T-helper 9 cell (primary cell): ENCODE measurements at regions not wholly inside any gene's neighbourhood (a gene's known extent, or its start where the extent isn't known, plus 50 kb on each side); places are given as distances from the start of the nearest gene placed in this dataset.
"Not testable (repeated sequence)": the region's sequence is repeated elsewhere in the genome, so short reads cannot be mapped to it uniquely, and the experiment has no call there.

Source experiments
- DNase-seq: peaks from one replicate; pipeline ENCODE4 v3.0.0-alpha.2; 2020

GRCh38 chr10:78096486-78096885 lies 62.8 kb downstream of the RPS24 start:
- not testable (repeated sequence) for DNase-seq

GRCh38 chr10:78102593-78102992 lies 68.9 kb downstream of the RPS24 start:
- not testable (repeated sequence) for DNase-seq

- no peak for DNase-seq
Observed at GRCh38 chr10:78109210-78109609, 75.5 kb downstream of the RPS24 start.

DNA sequence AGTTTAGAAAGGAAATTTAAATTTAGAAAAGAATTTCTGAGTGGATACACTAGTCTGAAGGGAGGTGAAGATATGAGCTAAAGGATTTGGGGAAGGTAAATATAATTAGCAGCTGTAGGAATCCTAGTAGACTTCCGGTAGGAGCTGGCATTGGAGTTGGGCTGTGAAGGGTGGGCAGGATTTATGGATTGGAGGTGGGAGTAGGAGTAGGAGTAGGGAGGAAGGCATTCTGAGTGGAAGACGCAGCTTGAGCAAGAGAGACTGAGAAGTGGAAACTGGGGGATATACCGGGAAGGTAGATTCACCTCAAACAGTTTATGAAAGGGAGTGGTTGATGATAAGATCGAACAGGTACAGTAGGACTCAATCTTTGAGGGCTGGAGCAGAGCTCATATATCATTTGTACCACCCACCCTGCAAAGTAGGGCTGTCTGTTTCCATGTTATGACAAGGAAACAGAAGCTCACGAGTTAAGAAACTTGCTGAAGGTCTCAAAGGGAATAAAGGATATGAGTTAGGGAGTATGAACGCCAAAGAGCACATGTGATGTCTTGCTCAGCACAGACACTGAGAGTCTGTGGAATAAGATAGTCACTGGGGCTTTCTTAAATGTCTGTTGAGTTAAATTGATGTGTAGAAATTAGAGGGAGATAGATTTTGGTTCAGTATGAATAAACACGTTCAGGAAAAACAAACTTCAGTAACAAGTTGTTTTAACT lies 81.6 kb downstream of the RPS24 start:
- DNase-seq: no peak

GRCh38 chr10:78116361-78116760 lies 82.7 kb downstream of the RPS24 start:
- DNase-seq: no peak

DNA sequence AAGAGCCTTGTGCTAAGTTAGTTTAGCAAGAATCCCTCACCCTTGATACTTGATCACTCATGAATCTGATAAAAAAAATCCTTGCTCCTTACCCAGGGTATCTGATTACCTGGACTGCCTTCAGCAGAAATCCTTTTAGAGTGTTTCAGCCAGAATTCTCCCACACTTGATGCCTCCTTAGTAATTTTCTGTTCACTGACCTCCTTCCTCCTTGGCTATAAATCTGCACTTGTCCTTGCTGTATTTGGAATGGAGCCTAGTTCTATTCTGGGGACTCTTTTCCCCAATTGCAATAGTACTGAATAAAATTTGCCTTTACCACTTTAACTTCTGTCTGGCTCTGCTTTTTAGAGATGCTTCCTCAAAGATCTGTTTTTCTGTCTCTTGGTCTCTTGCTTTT lies 84.9 kb downstream of the RPS24 start:
- DNase-seq: no peak

- DNase-seq: no peak
Observed at GRCh38 chr10:78121801-78122200, 88.1 kb downstream of the RPS24 start.

DNA sequence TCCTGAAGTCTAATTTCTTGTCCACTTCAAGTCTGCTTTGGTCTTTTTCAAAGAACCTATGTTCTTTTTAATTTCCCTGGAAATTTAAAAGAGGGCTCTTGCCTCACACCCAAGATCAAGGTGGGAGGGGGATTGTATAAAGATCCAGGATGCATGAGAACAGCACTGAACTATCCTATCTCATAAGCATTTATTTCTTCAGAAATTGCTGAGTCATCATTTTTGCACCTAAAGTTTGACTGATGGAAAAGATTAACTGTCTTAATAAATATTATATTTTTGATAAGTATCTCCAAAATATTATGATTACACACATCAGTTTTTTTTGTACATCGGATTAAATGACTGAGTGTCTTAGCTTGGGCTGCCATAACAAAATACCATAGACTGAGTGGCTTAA lies 90.5 kb downstream of the RPS24 start:
- no peak for DNase-seq

DNA sequence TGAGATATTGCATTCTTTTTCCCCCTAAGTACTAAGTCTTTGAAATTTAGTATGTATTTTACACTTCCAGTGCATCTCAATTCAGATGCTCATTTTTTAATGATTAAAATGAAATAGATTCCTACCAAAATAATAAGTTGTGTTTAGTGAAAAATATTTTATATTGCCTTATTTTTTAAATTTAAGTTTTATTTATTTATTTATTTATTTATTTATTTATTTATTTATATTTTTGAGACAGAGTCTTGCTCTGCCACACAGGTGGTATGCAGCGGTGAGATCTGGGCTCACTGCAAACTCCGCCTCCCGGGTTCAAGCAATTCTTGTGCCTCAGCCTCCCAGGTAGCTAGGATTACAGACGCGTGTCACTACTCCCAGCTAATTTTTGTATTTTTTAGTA lies 95.5 kb downstream of the RPS24 start:
- DNase-seq: no peak

- no peak for DNase-seq
Observed at GRCh38 chr10:78130966-78131710, 97.5 kb downstream of the RPS24 start.

DNA sequence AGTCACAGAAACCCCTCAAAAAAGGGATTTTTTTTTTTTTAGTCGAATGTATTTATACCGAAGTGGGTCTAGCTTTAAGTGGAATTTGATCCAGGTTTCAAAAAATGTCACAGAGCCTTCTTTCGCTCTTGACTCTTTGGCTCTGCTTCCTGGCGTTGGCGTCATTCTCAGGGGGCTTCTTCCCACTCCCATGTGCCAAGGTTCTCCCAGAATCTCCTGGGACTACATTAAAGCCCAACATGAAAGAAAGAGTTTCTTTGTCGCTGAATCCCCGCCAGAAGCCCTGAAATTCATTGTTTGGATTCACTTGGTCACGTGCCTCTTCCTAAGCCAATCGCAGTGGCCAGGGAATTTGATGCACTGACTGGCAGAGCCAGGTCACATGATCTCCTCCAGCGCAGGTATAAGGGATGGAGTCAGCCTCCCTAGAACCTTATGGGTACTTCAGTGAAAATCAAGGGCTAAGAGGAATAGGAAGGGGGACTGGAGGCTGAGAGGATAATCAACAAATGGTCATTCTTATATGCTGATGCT lies 101.2 kb downstream of the RPS24 start:
- no peak for DNase-seq

DNA sequence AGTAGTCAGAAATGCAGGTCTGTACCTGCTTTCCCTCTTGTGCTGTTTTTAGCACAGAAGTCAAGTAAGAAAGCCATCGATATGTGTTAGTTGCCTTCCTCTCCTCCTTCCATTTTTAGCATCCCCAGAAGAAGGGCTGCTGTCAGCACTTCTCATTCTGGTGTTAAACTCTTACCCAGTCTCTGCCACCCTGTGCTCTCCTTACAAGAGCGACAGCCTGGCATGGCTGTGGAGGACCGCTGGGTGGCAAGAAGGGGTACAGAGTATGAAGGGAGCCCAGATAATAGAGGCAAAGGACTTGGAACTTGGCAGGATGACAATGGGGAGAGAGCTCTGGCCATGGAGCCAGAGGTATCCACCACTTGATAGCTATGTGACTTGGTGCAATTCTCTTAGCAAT lies 103.5 kb downstream of the RPS24 start:
- no peak for DNase-seq

- no peak for DNase-seq
Observed at GRCh38 chr10:78139341-78139740, 105.7 kb downstream of the RPS24 start.

DNA sequence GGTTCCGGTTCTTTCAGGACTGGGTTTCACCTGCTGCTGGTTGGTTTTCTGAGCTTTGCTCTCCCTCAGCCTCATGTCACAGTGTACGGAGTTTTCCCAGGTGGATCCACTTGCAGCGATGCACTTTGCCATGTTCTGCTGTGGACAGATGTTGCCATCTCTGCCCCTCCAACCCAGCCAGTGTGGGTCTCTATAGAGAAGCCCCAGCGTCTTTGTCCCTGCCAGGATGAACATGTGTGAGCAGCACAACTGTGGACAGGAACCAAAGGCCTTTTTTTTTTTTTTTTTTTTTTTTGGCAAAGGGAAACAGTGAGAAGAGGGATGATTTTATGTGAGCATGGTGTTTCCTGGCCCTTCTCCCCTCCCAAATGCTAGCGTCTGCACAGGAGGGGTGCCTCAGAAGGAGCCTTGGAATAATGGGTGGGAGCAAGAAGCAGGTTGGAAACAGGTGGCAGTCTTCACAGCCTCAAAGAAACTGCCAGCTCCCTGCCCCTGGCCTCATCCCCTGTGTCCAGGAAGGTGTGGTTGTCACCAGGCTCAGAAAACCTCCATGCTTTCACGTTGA lies 106.5 kb downstream of the RPS24 start:
- no peak for DNase-seq

DNA sequence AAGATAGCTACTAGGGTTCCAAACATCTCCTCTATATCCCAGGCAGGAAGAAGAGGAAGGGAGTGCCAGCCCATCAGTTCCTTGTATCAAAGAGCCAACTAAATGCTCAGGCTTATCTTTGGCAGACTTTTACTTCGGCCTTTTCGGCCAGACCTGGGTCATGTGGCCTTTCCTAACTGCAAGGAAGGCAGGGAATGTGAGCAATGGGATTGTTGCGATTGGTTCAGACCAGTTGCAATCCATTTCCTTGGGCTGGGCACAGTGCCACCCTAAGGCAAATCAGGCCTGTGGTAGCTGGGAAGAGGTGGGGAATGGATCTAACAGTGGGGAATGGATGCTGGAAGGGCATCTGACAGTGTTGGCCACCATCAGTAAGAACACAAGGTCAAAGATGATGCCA lies 109.9 kb downstream of the RPS24 start:
- DNase-seq: no peak

GRCh38 chr10:78146200-78146599 lies 112.5 kb downstream of the RPS24 start:
- DNase-seq: no peak

DNA sequence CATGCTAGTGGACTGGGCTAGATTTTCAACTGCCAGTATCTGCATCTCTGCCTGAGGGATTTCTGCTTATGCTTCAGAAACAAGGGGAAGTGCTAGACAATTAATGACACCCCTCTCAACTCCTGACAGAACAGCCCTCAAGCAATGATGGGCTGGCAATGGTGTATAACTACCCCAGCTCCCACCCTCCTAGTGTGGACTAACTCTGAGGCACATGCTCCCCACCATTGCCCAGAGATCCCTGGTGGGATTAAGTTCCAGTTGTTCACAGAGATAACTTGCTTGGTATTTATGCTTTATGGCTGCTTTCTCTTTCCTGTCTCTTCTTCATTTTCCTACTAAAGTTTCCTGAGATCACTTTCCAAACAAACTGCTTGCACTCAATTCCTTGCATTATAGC lies 113.5 kb downstream of the RPS24 start:
- no peak for DNase-seq

DNA sequence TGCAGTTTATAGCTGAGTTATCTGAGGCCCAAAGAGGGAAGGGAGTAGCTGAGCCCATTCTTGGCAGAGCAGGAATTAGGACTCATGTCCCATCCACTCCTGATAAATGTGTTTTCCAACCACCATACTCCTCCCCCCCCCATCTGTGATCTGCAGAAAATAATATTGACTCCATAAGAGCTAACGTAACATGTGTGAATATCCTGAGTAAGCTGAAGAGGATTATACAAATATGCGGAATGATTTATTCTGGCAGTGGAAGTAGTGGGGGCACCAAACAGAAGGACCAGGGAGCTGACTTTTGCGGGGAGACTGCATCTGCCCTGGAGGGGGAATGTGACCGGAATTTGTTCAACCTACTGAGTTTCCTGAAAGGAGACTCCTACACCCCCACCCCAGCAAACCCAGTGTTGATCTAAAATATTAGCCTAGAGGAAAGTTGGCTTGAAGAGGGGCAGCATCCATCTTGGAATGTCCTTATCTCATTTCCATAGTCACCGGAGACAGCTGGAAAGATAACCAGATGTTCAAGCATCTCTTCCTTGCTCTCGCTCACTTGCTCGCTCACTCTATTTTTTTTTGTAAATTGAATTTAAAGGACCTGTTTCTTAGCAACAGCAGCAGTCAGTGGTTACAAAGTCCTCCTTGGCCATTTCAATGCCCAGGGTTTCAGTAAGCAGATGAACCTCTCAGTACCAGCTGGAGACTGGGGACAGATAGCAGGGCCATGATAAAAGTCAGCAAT lies 114.7 kb downstream of the RPS24 start:
- DNase-seq: no peak

DNA sequence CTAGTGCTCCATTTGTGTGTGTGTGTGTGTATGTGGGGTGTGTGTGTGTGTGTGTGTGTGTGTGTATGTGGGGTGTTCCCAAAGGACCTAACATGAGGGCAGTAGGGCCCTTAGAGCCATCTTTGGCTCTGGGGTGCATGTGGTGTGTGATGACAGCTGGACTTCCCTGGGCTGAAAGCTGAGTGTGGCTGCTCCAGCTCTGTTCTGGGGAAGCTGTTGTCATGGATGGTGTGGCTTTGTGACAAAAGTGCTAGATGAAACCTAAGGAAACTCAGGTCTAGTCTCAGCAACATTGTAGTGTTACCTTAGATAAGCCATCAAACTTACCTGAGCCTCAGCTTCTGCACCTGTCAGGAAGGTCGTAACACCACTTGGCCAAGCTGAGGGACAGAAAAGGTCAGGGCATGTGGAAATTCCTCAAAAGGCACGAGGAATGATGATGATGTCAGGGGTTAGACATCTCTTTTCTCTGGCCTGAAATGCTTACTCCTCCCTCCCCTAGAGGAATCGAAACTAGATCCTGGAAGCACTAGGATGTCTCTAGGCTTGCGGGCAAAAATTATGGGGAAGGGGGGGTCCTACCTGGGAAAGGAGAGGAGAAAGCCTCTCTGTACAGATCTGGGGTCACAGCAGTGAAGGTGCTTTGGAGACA lies 115.4 kb downstream of the RPS24 start:
- no peak for DNase-seq

DNA sequence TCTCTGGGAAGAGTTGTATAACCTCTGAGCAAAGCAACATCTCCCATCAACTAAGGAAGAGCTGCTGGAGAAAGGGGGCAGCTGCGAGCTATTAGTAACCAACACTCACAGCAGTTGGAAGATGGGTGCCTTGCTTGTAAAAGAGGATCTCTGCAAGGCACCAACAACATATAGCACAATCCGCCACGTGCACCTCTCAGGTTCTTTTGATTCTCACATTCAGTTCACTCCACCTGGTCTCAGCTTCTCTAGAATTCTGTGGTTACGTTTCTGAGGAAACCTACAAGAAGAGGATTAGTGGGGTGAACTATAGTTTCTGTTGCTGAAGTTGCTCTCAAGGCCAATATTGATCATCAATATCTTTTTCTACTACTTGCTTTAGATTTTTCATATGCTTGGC lies 117.1 kb downstream of the RPS24 start:
- no peak for DNase-seq

- no peak for DNase-seq
Observed at GRCh38 chr10:78155722-78156121, 122.1 kb downstream of the RPS24 start.

GRCh38 chr10:78160591-78160990 lies 126.9 kb downstream of the RPS24 start:
- no peak for DNase-seq

GRCh38 chr10:78162853-78163252 lies 129.2 kb downstream of the RPS24 start:
- DNase-seq: no peak
